Lower leg skin (tissue), 3 donors: ENCODE measurements at regions not wholly inside any gene's neighbourhood (a gene's known extent, or its start where the extent isn't known, plus 50 kb on each side); places are given as distances from the start of the nearest gene placed in this dataset.

Experiments
- CTCF ChIP-seq, 3 donors: fragments of 450-650 bp; IDR thresholded peaks; one replicate each; pipeline ENCODE4 v1.5.1; 2016; ENCODE audit warnings: antibody characterized with exemption in 3 of 3, mild to moderate bottlenecking in 3 of 3, moderate library complexity in 2 of 3
- POLR2A ChIP-seq, 2 donors: fragments of 450-650 bp; IDR thresholded peaks; one replicate each; pipeline ENCODE4 v1.6.1; 2016 to 2017; ENCODE audit warnings: antibody characterized with exemption in 2 of 2, mild to moderate bottlenecking in 1 of 2, moderate library complexity in 1 of 2

DNA sequence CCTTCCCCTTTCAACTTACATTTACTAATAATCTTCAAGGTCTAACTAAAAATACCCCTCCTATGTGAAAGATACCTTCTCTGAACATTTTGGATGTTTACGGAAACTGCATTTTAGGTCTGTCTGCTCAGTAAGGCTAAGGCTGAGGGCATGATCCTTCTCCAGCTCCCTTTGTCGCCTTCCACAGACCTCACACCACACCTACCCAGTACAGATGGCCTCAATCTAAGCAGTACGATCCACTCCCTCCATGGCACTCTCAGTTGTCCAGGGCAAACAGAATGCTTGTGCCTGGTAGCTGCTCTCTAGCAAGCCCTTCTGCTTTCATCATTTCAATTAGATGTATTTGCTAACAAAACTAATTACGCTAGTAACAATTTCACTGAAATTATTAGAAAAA is 178.3 kb downstream of the CNTN3 start:
- no peak for TF ChIP-seq CTCF (IDR thresholded peaks at IDR 0.05)
- no peak for TF ChIP-seq POLR2A (IDR thresholded peaks at IDR 0.05)
